IMR-90 (cell line): ENCODE measurements at regions not wholly inside any gene's neighbourhood (a gene's known extent, or its start where the extent isn't known, plus 50 kb on each side); places are given as distances from the start of the nearest gene placed in this dataset.

Source experiments
- BHLHE40 ChIP-seq: fragments of 150-350 bp; IDR thresholded peaks from 2 replicates; pipeline ENCODE4 v1.6.1; 2016; ENCODE audit warnings: mild to moderate bottlenecking, low read depth, low read length
- CEBPB ChIP-seq: IDR thresholded peaks from 2 replicates; pipeline ENCODE4 v1.6.1; 2012; ENCODE audit warnings: low read depth, low read length, improper control_type of control experiment
- CTCF ChIP-seq: conservative IDR thresholded peaks from 2 replicates; pipeline ENCODE4 v1.5.1; 2012; ENCODE audit warnings: mild to moderate bottlenecking, low read depth, low read length, improper control_type of control experiment
- ELK1 ChIP-seq: fragments of 150-350 bp; IDR thresholded peaks from 2 replicates; pipeline ENCODE4 v1.6.1; 2016; ENCODE audit warnings: low read depth, mild to moderate bottlenecking, low read length, moderate library complexity, borderline replicate concordance
- FOS ChIP-seq: fragments of 150-350 bp; IDR thresholded peaks from 2 replicates; pipeline ENCODE4 v1.6.1; 2016; ENCODE audit warnings: low read depth, low read length
- MAFK ChIP-seq: IDR thresholded peaks from 2 replicates; pipeline ENCODE4 v1.6.1; 2012; ENCODE audit warnings: low read depth, low read length, improper control_type of control experiment
- MXI1 ChIP-seq: IDR thresholded peaks from 2 replicates; pipeline ENCODE4 v1.6.1; 2012; ENCODE audit warnings: low read depth, mild to moderate bottlenecking, low read length, moderate library complexity, borderline replicate concordance
- POLR2A ChIP-seq: IDR thresholded peaks from 2 replicates; pipeline ENCODE4 v1.6.1; 2012; ENCODE audit warnings: mild to moderate bottlenecking, low read depth, low read length
- RFX5 ChIP-seq: IDR thresholded peaks from 2 replicates; pipeline ENCODE4 v1.8.0; 2012; ENCODE audit warnings: low read depth, mild to moderate bottlenecking, low read length, moderate library complexity
- USF2 ChIP-seq: fragments of 150-350 bp; IDR thresholded peaks from 2 replicates; pipeline ENCODE4 v1.6.1; 2017; ENCODE audit warnings: mild to moderate bottlenecking, antibody characterized with exemption, low read length, low read depth

GRCh38 chr5:167790462-167791260 lies 500.8 kb upstream of the WWC1 start:
- TF ChIP-seq POLR2A = no peak
- no peak for TF ChIP-seq CTCF
- no peak for TF ChIP-seq BHLHE40
- no peak for TF ChIP-seq CEBPB
- TF ChIP-seq RFX5 = no peak
- TF ChIP-seq USF2 = no peak
- no peak for TF ChIP-seq MAFK
- TF ChIP-seq FOS = no peak
- no peak for TF ChIP-seq ELK1
- no peak for TF ChIP-seq MXI1
